Body of pancreas (tissue), 4 donors: ENCODE measurements at regions not wholly inside any gene's neighbourhood (a gene's known extent, or its start where the extent isn't known, plus 50 kb on each side); places are given as distances from the start of the nearest gene placed in this dataset.

Source experiments
- ATAC-seq: fragments of 150-250 bp; one replicate; pipeline ENCODE4 v1.9.1; 2016
- DNase-seq, 4 donors: peaks; one replicate each; pipeline ENCODE4 v3.0.0-alpha.2; 2019
- H3K27ac ChIP-seq, 4 donors: fragments of 200-600 bp; sonication (generic); 1 replicate in 3 of 4; 2 replicates in 1 of 4; pipeline versions ENCODE4 v1.5.1 to v1.6.1; 2016 to 2019; ENCODE audit warnings: mild to moderate bottlenecking in 1 of 4, mixed read lengths in 1 of 4, moderate library complexity in 1 of 4
- H3K27me3 ChIP-seq, 2 donors: fragments of 200-600 bp; sonication (generic); one replicate each; pipeline ENCODE4 v1.6.0; 2016; ENCODE audit warnings: mild to moderate bottlenecking in 1 of 2
- H3K36me3 ChIP-seq, 2 donors: fragments of 200-600 bp; sonication (generic); replicated peaks in 1 of 2; 2 replicates each; pipeline ENCODE4 v1.5.1; 2016; ENCODE audit warnings: low read depth in 2 of 2; ENCODE audit not compliant: insufficient read depth in 1 of 2
- H3K4me1 ChIP-seq: fragments of 200-600 bp; sonication (generic); one replicate; pipeline ENCODE4 v1.6.0; 2016
- H3K4me3 ChIP-seq, 2 donors: fragments of 200-600 bp; sonication (generic); 1 replicate in 1 of 2; 2 replicates in 1 of 2; pipeline ENCODE4 v1.5.1; 2016 to 2019
- H3K9me3 ChIP-seq, 3 donors: fragments of 200-600 bp; sonication (generic); 1 replicate in 2 of 3; 2 replicates in 1 of 3; pipeline ENCODE4 v1.5.1; 2016
- CTCF ChIP-seq, 7 experiments: fragments of 450-650 bp in 4 of 7; fragments of 200-600 bp in 3 of 7; sonication (generic) in 3 of 7; IDR thresholded peaks; one replicate each; pipeline ENCODE4 v1.5.1; 2016 to 2019; ENCODE audit warnings: antibody characterized with exemption in 7 of 7
- POLR2A ChIP-seq, 3 donors: fragments of 450-650 bp; IDR thresholded peaks; one replicate each; pipeline ENCODE4 v1.6.1; 2016; ENCODE audit warnings: antibody characterized with exemption in 3 of 3, mild to moderate bottlenecking in 2 of 3
- WGBS, 2 donors: methylation state at CpG; one replicate each; pipeline ENCODE4 v1.1.5; 2017; 5-methylcytosine and 5-hydroxymethylcytosine counted together
- intact Hi-C: fragments of 100-400 bp; cut with DNase I; formaldehyde crosslinking; loops from one replicate; pipeline ENCODE4 v1.15.1; 2023

GRCh38 chr1:114032271-114033215, 53.3 kb downstream of the OLFML3 start:
- WGBS, 2 donors = 58 to 61% methylated on average over 7 of the region's 7 CpGs
- Histone ChIP-seq H3K4me3 (no peak overlapping the region), H3K4me1 (no peaks in the 10 kb centered on the region), H3K9me3 (no peaks in the 10 kb centered on the region), H3K36me3 (no peaks in the 10 kb centered on the region), H3K27ac (no peak overlapping the region), H3K27me3 (no peaks in the 10 kb centered on the region)
- DNase-seq (no peak), ATAC-seq (no peak)
- TF ChIP-seq POLR2A (IDR thresholded peaks at IDR 0.05) = no peak
- TF ChIP-seq CTCF (IDR thresholded peaks at IDR 0.05) = no peak
- intact Hi-C loops = no loop called here

GRCh38 chr1:114033216-114033706, 54.0 kb downstream of the OLFML3 start:
- intact Hi-C loops = no loop called here
- WGBS, 2 donors = 22 to 32% methylated on average over 5 of the region's 5 CpGs
- H3K4me1 ChIP-seq = no peaks in the 10 kb centered on the region

GRCh38 chr1:114033961-114034360, 54.7 kb downstream of the OLFML3 start:
- Histone ChIP-seq H3K4me3 (no peak overlapping the region), H3K36me3 (no peaks in the 10 kb centered on the region), H3K27ac (no peak overlapping the region), H3K4me1 (no peaks in the 10 kb centered on the region), H3K27me3 (no peaks in the 10 kb centered on the region), H3K9me3 (no peaks in the 10 kb centered on the region)
- no peak for DNase-seq
- no peak for ATAC-seq
- no peak for TF ChIP-seq POLR2A (IDR thresholded peaks at IDR 0.05)
- no peak for TF ChIP-seq CTCF (IDR thresholded peaks at IDR 0.05)
- 30 to 44% methylated on average over 2 of the region's 2 CpGs for WGBS, 2 donors
- intact Hi-C loops = no loop called here

More at GRCh38 chr1:114033216-114033706, 54.0 kb downstream of the OLFML3 start:
- peak; percentile 56 for ATAC-seq
- Histone ChIP-seq H3K27ac (no peak overlapping the region), H3K27me3 (no peaks in the 10 kb centered on the region), H3K36me3 (no peaks in the 10 kb centered on the region), H3K4me3 (no peak overlapping the region), H3K9me3 (no peaks in the 10 kb centered on the region)
- no peak for TF ChIP-seq POLR2A (IDR thresholded peaks at IDR 0.05)
- TF ChIP-seq CTCF (IDR thresholded peaks at IDR 0.05) = peak in 6 of 7 experiments; percentile 33 to 52 (median 41)
- peak in 2 of 4 donors; percentile 9 to 12 for DNase-seq

GRCh38 chr1:114034567-114035303, 55.5 kb downstream of the OLFML3 start:
- H3K27me3 ChIP-seq = no peaks in the 10 kb centered on the region
- no peak overlapping the region for H3K4me3 ChIP-seq
- H3K4me1 ChIP-seq = no peaks in the 10 kb centered on the region
- H3K27ac ChIP-seq = no peak overlapping the region
- DNase-seq (no peak), ATAC-seq (no peak)
- TF ChIP-seq CTCF (IDR thresholded peaks at IDR 0.05) (no peak), POLR2A (IDR thresholded peaks at IDR 0.05) (no peak)
- intact Hi-C loops = no loop called here
- WGBS, 2 donors = 68 to 74% methylated on average over 8 of the region's 8 CpGs
- H3K36me3 ChIP-seq = no peaks in the 10 kb centered on the region
- no peaks in the 10 kb centered on the region for H3K9me3 ChIP-seq
